ENCODE measurements at regions not wholly inside any gene's neighbourhood (a gene's known extent, or its start where the extent isn't known, plus 50 kb on each side); places are given as distances from the start of the nearest gene placed in this dataset.

DNA sequence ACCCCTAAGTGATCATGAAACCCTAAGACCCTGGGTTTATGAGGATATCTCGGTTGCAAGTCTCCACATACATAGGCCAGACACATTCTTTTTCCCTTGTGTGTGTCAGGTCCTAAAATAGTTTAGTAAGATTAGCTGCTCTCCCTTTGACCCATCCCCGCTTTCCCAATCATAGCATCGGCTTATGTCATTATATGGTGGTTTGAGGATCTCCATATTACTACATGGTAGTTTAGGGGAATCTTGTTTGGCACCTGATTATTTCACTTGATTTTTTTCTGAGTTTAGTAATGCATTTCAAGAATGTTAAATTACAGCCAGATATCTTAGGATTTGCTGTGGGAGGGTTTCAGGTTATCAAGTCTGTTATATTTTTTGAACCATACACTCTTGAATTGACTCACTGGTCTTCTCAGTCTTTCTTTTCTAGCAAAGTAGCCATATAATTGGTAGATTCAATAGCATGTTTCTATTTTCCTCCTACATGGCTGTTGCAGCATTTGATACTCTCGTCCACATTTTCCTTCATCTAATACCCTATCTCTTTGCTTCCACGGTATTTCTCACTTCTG is 68.3 kb upstream of the TRHDE start:
- TF ChIP-seq EZH2 (IDR thresholded peaks at IDR 0.05; ENCODE audit: borderline replicate concordance, low read length), result no peak
- TF ChIP-seq, protein P1, sequence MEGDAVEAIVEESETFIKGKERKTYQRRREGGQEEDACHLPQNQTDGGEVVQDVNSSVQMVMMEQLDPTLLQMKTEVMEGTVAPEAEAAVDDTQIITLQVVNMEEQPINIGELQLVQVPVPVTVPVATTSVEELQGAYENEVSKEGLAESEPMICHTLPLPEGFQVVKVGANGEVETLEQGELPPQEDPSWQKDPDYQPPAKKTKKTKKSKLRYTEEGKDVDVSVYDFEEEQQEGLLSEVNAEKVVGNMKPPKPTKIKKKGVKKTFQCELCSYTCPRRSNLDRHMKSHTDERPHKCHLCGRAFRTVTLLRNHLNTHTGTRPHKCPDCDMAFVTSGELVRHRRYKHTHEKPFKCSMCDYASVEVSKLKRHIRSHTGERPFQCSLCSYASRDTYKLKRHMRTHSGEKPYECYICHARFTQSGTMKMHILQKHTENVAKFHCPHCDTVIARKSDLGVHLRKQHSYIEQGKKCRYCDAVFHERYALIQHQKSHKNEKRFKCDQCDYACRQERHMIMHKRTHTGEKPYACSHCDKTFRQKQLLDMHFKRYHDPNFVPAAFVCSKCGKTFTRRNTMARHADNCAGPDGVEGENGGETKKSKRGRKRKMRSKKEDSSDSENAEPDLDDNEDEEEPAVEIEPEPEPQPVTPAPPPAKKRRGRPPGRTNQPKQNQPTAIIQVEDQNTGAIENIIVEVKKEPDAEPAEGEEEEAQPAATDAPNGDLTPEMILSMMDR (conservative IDR thresholded peaks at IDR 0.05 in 1 of 2, IDR thresholded peaks at IDR 0.05 in 1 of 2; ENCODE audit: extremely low read depth in 1 of 2, insufficient read depth in 1 of 2, low read depth in 1 of 2, low read length in 2 of 2), result no peak
